ENCODE measurements at regions not wholly inside any gene's neighbourhood (a gene's known extent, or its start where the extent isn't known, plus 50 kb on each side); places are given as distances from the start of the nearest gene placed in this dataset.

GRCh38 chr1:83053446-83053845 lies 945.5 kb downstream of the TTLL7 start:
- TF ChIP-seq CTCF (IDR thresholded peaks at IDR 0.05): no peak
- no peak for TF ChIP-seq POLR2A (IDR thresholded peaks at IDR 0.05)

Measured in Peyer's patch (tissue), 4 donors.